MV-4-11 (cell line): ENCODE measurements at regions not wholly inside any gene's neighbourhood (a gene's known extent, or its start where the extent isn't known, plus 50 kb on each side); places are given as distances from the start of the nearest gene placed in this dataset.
"Not testable (repeated sequence)": the region's sequence is repeated elsewhere in the genome, so short reads cannot be mapped to it uniquely, and the experiment has no call there.

Experiments used
- DNase-seq: peaks from one replicate; lab custom pipeline; 2025; lab: John Stamatoyannopoulos, UW

DNA sequence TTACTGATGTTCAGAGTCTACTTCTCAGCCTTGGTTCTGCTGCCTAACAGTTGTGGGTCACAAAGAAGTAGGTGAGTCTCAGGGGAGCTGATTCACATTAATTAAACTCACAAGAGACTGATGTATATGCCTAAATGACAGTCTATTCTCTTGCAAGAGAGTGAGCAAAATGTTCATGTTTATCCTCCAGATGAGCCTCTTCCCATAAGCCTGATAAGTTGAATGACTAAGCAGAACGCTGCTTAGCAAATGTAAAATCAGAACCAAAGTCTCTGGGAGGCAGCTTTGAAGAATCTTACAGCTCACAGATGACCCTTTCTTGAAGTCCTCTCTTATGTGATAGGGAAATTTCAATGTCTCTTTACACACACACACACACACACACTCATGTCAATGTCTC is 1092.2 kb downstream of the TYW1 start:
- DNase-seq, result no peak

DNA sequence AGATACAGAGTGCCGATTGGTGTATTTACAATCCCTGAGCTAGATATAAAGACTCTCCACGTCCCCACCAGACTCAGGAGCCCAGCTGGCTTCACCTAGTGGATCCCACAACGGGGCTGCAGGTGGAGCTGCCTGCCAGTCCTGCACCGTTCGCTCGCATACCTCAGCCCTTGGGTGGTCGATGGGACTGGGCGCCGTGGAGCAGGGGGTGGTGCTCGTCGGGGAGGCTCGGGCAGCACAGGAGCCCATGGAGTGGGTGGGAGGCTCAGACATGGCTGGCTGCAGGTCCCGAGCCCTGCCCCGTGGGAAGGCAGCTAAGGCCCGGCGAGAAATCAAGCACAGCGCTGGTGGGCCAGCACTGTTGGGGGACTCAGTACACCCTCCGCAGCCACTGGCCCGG is 1093.6 kb downstream of the TYW1 start:
- not testable (repeated sequence) for DNase-seq

DNA sequence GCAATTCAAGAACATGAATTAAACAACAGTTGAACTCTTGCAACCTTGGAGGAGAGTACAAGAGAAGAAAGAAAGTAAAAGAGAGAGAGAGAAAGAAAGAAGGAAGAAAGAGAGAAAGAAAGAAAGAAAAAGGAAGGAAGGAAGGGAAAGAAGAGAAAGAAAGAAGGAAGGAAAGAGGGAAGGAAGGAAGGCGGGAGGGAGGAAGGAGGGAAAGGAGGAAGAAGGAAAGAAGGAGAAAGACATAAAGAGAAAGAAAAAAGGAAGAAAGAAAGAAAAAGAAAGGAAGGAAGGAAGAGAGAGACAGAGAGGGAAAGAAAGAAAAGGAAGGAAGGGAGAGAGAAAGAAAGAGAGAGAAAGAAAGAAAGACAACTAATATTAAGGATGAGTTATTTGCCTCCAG is 1106.7 kb downstream of the TYW1 start:
- no peak for DNase-seq

DNA sequence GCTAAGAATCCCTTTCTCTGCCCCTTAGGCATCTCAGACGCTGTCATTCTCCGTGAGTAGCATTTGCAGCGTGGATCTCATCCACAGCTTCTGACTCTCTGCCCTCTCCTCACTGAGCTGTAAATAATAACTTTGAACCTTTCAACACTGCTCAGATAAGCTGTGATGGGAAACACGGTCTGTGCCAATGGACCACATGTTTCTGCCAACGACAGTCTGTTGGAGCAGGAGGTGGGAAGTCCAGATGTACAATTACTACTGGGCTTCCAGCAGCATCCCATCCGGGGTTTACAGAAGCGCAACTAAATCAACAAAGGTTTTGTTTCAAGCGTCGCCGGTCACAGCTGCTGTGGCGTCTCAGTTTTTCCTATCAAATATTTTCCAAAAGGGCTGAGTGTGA is 1110.6 kb downstream of the TYW1 start:
- DNase-seq, result no peak

DNA sequence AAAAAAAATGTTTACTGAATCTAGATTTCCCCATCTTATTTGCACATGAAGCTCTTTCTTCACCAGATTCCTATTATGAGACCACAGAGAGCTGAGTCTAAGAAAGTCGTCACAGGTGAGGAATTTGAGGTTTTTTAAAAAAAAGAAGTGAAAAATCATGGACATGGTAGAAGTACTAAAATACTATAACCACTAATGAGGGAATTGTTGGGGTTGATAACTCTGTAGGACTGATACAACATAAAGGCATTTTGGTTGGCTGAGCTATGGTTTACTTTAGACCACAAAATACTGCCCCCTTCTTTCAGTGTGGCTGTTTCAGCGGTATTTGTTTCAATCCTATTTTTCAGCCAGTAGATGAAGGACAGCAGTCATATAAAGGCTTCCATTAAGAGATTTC is 1111.3 kb downstream of the TYW1 start:
- DNase-seq, result peak; percentile 10

DNA sequence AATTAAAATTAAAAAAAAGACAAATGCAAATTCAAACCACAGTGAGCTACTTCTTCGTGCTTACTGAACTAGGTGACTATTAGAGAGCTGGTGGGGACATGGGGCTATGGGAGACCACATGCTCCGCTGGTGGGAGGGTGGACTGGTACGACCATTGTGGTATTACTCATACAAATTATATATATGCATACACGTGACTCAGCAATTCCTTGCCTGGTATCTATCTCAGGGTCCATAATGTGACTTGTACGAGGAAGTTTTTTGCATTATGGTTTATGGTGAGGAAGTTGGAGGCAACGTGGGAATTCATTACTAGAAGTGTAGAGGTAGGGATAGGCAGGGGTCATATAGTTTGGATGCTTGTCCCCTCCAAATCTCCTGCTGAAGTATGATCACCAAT is 1112.7 kb downstream of the TYW1 start:
- no peak for DNase-seq

DNA sequence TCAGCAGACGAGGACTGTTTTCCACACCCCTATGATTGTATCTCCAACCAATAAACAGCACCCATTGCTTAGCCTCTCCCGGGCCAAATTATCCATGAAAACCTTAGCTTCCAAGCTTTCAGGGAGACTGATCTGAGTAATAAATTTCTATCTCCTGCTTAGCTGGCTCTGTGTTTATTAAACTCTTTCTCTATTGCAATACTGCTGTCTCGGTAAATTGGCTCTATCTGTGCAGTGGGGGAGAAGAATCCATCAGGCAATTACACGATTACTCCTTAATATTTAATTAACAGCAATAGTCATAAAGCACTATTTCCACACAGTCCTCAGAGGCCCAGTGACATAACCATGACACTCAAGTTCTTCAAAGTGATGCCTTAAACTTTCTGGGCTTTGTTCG is 1122.8 kb downstream of the TYW1 start:
- no peak for DNase-seq

DNA sequence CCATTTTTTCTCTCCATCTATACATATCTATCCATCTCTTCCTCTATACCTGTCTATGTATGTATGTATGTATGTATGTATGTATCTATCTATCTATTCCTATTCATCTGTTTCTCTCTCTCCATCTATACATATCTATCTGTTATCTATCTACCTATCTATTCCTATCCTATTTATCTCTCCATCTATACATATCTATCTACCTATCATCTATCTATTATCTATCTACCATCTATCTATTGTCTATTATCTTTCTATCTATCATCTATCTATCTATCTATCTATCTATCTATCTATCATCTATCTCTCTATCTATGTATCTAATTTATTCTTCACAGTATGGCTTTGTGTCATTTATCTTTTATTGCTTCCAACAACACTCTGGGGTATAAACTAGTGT is 1124.4 kb downstream of the TYW1 start:
- no peak for DNase-seq

DNA sequence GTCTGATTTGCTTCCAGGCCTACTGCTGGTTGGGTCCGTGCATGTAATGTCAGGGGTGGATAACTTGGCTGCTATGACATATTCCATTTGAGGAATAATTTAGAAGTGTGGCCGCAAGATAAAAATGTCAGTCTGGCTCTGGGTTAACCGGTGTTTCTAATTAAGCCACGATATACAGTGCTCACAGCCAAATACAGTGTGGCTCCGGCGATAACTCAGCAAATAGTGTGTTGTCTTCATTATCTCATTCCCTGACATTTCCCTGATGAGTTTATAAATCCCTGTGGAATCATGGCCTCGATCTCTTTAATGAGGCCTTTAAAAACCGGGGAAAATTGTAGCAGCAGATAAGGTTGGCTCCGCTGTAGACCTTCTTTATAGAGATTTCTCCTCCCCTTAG is 1125.0 kb downstream of the TYW1 start:
- no peak for DNase-seq

DNA sequence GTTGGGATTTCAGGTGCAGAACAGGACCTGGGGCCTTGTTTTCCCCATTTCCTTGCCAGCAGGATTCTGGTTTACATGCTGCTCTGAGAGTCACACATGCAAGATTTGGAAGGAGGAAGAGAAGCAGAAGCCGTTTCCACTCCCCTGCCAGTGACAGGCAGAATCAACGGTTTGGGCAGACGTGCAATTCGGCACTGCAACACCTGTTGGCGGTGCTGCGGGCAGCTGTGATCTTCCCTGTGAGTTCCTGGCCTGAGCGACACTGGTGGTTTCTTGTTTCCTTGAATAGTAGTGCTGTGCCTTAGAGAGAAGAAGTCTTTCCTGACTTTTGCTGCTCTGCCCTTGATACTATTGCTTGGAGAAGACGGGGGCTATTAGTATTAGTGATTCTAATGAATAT is 1126.2 kb downstream of the TYW1 start:
- DNase-seq, result no peak

DNA sequence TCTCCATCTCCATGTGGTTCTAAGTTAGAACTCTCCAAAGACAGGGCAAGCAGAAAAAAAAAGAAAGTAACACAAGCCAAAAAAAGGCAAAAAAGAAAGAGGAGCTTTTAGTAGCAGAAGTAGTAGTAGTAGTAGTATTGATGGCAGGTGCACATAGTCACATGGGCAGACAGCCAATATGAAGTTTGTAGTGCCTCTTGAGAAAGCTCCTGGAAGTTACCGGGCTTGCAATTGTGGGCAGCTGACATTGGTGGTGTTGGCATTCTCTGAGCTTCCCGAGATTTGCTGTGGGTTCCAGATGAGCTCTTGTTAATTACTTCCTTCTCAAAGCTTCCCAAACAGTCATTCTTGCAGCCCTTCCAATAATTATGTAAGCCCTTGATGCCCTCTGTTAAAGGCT is 1128.5 kb downstream of the TYW1 start:
- DNase-seq, result no peak

DNA sequence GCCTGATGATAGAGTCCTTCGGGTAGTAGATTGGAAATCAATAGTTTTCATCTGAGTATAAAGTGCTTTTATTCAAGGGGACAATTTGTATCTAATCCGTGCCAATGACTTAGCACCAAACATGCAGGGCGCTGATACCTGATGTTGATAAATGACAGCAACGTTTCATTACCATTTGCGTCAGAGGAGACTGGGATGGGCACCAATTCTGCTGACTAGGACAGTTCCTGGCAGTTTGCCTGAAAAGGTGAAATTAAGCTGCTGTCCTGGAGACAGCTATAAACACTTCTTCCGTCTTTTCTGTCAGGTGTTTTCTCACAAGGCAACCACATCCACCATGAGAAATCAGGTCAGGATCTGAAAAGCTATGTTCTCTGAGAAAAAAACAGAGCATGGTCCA is 1136.4 kb downstream of the TYW1 start:
- DNase-seq, result no peak

DNA sequence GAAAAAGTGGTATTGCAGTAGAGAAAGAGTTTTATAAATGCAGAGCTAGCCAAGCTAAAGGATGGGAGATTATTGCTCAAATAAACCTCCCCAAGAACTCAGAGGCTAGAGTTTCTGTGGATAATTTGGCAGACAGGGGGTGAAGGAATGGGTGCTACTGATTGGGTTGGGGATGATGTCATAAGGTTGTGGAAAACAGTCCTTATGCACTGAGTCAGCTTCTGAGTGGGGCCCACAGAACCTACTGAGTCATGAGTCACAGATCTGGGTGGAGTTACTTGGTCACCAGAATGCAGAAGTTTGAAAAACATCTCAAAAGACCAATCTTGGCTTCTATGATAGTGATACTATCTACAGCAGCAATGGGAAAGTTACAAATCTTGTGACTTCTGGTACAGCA is 1146.7 kb downstream of the TYW1 start:
- peak; percentile 2 for DNase-seq

DNA sequence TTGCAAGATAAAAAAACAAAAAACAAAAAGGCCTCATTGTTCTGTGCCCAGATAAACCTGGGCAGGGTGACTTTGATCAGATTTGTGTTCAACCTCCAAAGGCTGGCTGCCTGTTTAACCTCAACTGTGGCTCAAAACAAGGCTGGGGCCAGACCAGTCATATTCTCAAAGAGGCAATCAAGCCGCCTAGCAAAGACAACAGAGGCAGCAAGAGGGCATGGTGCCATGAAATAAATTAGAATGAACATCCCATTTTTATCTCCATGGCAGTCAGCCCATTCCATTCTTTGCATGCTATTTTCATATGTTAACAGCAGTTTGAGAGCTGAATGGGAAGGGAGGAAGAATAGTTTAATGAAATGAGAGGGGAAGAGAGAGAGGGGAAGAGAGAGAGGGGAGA is 1150.3 kb downstream of the TYW1 start:
- no peak for DNase-seq

DNA sequence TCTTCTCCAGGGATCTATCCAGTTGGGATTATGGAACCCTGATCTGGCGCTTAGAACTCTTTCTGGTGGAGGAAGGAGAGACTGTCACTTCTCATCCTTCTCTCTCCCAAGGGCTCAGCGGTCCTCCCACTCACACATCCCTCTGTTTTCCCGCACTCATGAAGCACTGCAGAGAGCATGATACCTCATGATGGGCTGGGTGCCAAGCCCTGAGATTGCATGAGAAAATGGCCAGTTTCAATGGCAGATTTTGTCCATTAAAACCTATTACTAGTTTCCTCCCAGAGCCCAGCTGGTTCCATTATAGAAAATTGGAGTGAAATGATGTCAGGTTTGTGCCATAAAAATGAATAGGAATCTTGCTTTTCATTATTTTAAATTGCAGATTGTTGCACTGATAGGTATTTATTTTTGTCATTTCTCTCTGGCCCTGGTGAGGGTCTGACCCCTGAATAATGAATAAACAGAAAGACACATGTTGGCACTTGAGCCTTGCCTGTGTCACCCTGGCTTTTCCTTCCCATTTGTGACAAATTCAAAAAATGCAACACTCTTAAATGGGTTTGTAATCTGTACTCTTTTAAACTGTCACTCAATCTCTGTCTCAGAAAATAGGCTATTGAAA is 1151.1 kb downstream of the TYW1 start:
- DNase-seq, result no peak

DNA sequence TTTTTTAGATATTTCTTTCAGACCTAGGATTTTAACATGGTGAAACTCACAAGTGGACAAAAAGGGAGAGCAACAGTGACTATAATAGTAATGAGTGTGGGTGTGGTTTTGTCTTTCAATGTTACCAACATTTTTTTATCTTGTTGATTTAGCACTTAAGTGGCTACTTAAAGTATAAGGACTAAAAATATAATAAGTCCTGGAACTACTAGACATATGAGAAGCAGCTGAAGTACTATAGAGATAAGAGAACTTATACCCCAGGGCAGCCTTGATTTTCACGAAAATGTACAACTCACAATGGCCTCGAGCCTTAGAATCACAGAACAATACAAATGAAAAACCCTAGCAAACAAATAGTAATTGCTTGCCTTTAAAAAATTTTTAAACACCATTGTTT is 1151.8 kb downstream of the TYW1 start:
- no peak for DNase-seq

DNA sequence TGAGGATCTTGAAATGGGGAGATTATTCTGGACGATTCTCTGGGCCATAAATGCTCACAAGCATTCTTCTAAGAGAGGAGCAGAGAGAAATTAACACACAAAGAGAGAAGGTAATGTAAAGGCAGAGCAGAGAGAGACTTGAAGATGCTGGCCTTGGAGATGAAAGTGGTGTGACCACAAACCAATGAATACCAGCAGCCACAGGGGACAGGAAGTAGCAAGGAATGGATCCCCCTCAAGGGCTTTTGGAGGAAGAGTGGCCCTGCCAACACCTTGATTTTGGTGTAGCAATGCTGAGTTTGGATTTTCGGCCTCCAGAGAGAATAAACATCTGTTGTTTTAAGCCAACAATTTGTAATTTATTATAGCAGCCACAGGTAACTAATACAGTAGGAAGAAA is 1155.6 kb downstream of the TYW1 start:
- no peak for DNase-seq

DNA sequence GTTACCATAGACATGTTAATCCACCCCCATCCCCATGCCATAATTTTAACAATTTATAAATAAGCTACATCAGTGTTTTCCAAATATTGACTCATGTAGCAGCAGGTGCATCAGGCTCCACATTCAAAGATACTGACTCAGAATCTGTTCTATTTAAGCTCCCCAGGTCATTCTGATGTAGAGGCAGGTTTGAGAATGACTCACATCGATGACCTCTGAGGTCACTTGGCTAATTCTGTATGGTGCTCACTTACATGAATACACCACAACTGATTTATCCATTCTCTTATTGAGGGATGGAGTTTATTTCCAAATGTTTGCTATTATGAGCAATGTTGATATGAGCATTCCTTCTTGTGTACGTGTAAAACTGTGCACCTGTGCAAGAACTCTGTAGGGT is 1159.0 kb downstream of the TYW1 start:
- no peak for DNase-seq

DNA sequence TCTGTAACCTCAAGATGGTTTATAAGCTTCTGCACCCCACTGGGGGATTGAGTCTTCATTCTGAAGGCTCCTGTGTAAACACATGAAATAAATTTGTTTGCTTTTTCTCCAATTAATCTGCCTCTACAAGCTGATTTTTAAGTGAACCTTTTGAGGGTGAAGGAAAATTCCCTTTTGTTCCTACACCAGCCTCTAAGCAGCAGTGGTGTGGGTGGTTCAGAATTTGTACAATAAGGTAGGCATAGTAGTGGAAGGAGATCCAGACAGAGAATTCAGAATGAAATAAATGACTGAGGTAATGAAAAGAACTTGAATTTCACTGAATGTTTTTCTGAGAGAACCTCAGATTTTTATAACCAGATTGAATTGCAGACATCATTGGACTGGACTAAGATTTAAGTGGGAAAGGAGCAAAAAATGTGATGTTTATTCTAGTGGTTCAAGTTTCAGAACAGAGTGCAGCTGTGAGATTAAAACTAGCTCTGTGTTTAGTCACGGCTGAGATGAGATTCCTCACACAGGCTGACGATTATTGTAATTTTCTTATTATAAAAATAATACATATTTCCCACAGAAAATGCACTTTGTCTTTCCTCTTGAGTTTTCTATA is 1162.2 kb downstream of the TYW1 start:
- no peak for DNase-seq

DNA sequence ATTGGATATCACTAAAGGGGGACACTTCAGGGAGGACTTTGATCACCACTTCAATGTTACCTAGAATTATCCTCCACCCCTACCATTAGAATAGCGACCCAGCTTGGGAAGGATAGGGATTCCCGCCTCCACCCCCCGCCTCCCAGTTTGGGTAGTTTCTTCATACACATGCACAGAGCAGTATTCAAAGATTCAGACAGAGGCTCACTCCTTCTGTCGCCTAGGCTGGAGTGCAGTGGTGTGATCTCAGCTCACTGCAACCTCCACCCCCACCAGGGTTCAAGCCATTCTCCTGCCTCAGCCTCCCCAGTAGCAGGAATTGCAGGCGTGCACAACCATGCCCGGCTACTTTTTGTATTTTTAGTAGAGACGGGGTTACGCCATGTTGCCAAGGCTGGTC is 1166.1 kb downstream of the TYW1 start:
- no peak for DNase-seq

DNA sequence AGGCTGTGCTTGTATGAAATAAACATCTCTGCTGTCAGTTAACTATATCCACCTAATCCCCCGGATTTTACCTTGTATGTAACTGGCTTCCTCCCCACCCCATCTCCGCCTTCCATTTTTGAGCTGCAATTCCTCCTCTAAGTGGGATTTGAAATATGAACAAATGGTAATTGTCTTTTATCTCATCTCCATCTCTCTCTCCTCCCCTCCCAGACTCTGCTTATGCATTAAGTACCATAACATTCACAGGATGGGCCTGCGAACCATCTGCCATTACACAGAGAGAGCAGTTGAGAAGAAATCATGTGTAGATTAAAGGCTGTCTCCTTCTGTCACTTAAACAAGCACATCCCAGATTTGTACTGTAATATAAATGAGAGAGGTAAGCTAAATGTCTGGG is 1169.9 kb downstream of the TYW1 start:
- DNase-seq, result no peak

DNA sequence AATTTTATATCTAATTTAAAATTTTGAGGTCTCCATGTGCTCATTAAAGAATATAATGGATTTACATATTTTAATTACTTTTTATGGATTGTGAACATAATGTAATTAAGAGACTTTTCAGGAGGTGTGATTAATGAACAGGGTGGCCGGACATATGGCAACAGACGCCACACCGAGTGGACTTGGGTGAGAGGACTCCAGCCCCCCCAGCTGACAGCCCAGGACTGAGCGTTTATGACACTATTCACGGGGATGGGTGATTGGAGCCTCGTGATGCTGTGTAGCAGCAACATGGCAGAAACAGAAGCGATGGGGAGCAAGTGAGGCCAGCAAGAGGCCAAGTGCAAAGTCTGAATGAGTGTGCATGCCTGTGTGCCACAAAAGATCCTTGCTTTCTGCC is 1176.9 kb downstream of the TYW1 start:
- no peak for DNase-seq

DNA sequence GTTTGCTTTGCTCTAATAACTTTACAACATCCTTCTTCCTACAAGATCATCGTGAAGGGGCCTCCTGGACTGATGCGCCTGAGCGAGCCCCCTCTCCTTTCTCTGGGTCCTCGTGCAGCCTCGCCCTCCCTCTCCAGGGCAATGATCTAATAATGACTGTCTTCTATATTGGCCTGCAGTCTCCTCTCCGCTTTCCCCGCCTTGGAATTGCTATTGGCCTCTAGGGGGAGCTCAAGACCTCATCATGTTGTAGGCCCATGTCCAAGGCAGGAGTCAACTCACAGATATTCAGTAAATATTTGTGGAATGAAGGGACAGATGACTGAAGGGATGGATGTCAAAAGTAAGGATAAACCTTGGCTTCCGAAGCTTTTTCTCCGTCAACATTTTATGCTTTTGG is 1180.3 kb downstream of the TYW1 start:
- DNase-seq, result peak; percentile 23

DNA sequence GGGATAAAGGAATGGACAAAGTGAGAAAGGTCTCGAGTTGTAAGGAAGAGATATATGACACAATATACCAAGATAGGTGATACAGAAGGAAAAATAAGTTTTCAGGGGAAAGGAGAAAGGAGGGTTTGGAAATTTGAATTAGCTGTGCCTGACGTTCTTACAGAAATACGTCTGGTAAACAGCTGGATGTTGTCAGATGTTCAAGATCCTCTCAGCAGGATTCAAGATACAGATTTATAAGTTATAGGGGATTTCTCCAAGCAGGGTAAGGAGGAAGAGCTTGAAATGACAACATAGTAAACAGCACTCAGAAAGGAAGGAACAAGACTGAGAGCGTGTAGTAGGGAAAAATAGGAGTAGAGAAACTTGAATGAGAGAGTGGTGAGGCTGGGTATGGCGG is 1184.1 kb downstream of the TYW1 start:
- no peak for DNase-seq

DNA sequence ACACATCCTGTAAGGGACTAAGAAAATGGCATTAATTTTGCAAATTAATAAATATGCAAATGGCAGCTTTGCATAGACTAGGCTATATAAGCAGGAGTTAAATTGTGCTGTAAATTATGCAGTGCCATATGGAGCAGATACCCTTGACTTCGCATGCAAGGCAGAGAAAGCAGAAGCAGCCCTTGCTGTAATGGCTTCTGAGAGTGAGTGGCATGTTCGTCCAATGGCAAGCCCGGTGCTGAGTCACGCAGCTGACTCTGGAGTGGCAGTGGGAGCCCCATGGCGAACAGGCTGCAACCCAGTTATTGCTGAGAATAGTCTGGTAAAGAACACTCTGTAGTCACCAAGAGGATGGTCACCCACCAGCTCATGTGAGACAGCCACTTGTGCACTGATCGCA is 1186.5 kb downstream of the TYW1 start:
- no peak for DNase-seq
